IPS-NIHi7 (cell line): ENCODE measurements at regions not wholly inside any gene's neighbourhood (a gene's known extent, or its start where the extent isn't known, plus 50 kb on each side); places are given as distances from the start of the nearest gene placed in this dataset.
"Not testable (repeated sequence)": the region's sequence is repeated elsewhere in the genome, so short reads cannot be mapped to it uniquely, and the experiment has no call there.

Experiments used
- DNase-seq: peaks from one replicate; pipeline ENCODE4 v3.0.0; 2012; ENCODE audit warnings: mixed read lengths; ENCODE audit errors: extremely low spot score

DNA sequence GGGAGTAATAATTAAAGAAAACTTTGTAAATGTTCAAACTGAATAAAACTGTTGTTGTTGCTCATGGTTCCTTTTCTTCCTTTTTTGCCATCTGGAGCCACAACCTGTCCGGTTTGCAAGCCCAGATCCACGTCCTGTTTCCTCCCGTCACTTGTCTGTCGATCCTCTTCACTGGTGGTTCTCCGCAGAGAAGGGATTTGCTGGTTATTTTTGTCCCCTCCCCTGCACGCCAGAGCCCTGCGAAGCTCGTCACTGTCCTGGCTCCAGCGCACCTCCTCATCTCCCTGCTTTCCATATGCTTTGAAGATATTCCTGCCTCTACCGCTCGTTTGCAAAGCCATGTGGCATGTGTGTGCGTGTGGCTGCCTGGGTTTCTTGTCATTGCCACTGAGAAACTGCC, 461.4 kb downstream of the RNF144A start:
- no peak for DNase-seq

DNA sequence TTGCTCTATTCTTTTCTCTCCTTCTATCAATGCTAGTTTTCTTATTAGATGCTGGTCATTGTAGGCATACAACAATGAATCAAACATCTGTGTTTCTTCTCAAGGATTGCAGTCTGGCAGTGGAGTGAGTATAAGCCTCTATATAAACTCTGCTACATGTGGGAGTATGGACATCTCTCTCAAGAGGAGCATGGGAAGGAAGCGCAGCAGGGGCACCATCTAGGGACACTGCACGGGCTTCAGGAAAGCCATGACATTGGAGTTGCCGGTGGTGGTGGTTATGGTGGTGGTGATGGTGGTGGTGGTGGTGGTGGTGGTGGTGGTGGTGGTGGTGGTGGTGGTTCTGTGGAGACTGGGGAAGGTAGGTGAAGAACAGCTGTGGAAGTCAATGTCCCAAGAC, 462.6 kb downstream of the RNF144A start:
- DNase-seq, result no peak

DNA sequence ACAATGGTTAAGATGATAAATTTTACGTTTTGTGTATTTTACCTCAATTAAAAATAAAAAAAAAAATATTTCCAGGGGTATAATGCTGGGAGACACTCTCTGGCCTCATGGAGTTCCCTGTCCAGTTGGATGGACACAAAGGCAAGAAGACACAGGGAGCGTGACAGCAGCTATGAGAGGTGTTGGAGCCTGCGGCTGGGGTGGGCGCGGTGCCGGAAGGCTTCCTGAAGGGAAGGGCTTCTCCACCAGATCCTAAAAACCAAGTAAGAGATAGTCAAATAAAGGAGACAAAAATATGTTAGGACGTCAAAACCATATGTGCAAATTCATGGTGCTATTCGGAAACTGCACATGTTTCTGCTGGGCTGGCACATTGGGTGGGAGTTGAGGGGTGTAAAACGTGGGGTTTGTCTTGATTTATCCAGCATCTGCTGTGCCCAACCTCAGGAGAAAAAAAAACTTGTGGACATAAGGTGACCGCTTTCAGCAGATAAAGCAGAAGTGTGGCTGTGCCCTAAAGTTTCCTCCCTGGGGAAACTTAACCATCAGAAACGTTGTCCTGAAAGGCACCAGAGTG, 467.6 kb downstream of the RNF144A start:
- no peak for DNase-seq

DNA sequence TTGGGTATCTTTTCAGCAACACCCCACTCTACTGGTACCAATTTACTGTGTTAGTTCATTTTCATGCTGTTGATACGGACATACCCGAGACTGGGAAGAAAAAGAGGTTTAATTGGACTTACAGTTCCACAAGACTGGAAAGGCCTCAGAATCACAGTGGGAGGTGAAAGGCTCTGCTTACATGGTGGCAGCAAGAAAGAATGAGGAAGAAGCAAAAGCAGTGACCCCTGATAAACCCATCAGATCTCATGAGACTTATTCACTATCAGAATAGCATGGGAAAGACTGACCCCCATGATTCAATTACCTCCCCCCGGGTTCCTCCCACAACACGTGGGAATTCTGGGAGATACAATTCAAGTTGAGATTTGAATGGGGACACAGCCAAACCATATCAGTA, 473.1 kb downstream of the RNF144A start:
- not testable (repeated sequence) for DNase-seq

DNA sequence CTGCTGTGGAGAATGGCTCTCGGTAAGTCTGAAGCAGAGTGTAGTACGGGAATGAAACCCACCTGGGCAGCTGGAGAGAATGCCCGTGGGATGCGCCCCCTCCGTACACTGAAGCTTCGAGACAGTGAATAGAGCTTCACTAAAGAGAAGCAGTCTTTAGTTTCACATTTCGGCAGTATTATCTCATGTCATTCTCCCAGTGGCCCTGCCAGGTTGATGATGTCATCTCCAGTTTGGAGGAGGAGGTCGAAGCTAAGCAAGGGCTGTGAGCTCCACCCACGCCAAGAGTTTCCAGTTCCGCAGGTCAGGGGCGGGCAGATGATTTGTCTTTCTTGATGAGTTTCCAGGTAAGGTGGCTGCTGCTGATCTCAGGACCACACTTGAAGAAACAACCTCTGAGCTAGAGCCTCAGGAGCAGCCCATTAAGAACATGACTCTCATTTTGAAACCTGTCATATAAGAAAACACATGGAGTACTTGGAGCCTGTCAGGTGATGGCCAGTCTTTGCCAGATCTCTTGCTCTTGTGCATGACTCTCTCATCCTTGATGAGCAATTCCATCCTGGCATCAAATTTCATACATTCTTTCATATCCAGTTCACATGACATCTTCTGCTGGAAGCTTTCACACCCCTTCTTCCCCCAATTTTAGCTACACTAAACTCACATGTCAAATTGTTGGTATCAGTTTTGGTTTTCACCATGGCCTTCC, 475.0 kb downstream of the RNF144A start:
- peak; percentile 40 for DNase-seq

DNA sequence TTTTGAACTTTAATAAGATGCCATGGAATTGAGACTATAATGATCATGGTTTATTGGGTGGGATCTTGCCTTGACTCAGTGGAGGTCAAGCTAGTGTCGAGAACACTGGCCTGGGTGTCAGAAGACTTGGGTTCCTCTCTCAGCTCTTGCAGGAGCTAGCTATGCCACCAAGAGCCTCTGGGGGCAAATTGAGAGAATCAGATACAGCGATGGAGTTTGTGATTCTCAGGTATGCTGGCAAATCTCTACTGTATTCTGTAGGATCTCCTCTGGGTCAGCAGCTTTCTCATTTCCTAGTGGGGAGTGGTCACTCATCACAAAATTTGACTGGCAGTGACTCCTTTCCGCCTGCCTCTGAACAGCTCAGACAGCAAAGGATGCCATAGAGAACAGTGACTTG, 477.0 kb downstream of the RNF144A start:
- no peak for DNase-seq

DNA sequence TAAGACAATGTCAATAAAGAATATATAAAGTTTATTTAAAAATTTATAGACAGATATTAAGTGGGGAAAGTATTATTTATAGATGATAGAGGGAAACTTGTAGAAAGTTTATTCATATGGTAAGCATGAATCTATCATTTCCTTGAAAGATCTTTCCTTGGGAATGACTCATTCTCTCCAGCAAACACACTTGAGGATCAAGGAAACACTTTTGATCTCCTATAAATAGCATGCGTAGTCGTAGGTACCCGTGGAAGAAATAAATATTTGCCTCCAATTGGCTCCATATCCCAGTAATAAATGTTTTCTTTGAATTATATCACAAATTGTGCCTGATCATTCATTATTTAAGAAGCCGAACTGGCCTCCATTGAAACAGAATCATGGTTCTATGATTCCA, 483.4 kb downstream of the RNF144A start:
- DNase-seq, result no peak

DNA sequence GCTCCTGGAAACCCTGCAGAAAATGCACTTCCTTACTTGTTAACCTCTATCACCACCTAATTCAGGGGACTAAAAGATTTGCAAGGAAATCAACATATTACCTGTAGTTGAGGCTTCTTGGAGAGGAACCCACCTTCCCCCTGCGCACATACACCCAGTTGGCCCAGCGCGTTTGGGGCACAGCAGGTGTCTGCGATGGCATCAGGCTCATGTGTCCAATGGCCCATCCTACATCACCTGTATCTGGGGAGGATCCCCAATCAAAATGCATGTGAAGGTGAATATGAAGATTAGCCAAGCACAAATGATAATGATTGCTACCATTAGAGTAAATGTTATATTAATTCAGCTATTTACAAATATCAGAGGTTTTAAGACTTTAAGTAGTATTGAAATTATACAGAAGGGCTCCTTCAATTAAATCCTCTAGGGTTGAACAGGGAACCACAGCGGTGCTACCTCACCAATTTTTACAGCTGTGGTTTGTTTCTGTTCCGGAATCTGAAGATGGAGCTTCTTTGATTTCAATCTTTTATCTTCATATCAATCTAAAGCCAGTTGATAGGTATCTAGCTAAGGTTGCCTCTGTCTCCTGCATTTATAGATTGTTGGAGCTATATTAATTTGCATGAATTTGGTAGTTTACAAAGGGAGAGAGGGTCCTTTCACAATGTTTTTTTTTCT, 486.0 kb downstream of the RNF144A start:
- no peak for DNase-seq

DNA sequence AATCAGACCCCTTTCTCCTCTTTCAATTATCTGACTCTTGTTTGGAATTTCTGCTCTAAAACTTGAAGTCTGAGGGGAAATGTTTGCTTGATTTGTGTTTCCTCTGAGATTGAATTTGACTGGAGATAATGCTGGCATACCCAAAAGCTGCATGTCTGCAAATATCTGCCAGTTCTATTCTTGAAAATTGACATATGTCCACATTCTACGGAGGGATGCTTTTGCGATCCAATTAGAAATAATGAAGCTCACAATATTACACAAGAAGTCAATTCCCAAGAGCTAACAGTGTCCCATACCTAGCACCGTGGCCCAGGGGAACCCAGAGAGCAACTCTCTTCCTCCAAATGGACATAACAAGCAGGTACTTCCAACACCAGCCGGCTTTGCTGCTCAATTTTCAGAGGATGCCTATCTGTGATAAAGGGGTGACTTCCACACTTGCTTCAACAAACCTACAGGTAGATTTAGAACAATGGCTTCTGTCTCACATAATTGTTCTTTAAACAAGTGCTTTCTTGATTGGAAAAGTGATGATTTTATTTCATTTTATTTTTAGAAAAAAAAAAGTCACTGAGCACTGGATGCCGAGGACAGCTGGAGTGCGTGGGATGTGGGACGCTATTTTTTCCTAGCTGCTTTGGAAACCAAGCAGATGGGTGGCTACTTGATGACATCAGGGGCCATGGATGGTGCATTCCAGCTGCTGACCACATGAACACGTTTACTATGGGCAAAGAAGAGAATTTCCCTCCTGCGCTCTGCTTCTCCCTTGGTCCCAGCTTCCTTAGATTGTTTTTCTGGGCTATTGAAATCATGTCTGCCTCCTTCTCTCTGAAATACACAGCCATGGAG, 488.9 kb downstream of the RNF144A start:
- no peak for DNase-seq

DNA sequence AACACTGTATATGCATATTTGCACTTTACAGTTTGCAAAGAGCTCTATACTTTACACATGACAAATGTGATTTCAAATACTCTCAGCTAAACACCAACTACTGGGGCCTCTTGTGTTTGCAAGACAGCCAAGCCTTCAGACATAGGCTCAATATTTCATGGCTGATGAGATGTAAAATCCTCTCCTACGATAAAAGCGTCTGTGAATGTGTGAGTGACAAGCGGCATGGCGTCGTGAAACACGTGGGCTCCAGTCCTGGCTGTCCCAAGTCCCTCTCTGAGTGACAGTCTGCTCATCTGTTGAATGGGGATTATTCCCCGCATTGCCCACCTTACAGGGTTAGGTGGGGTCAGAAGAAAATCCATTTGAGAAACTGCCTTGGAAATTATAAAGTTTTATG, 489.8 kb downstream of the RNF144A start:
- DNase-seq, result no peak

DNA sequence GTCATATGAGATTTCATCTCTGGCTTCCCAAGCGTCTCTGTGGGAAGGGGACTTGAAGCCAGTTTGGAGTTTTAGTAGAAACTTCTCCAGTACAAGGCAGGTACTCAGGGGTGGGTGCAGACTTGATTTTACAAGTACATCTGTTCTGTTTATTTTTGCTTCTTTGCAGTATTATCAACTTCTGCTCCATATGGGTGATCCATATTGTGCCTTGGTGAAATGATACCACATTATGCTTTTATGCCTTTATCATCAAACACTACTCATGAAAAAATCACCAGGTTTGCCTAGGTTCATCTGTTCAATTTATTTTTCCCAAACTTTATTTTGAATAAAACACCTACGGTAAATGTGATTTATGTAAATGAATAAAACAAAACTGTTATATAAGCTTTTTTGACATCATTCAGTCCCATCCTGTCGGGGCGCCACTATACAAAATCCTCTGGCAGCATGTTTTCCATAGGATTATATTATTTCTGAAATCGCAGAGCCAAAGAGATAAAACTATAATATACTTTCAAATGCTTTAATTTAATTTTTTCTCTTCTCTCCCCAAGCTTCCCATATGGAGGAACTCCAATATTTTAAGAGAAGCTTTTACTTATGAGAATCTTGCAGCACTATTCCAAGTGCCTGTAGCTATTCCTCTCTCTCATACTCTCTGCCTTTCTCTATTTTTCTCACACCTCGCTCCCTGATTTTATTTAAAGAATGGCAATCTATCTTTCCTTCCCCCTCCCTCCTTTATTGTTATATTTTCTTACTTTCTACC, 490.9 kb downstream of the RNF144A start:
- DNase-seq, result no peak

DNA sequence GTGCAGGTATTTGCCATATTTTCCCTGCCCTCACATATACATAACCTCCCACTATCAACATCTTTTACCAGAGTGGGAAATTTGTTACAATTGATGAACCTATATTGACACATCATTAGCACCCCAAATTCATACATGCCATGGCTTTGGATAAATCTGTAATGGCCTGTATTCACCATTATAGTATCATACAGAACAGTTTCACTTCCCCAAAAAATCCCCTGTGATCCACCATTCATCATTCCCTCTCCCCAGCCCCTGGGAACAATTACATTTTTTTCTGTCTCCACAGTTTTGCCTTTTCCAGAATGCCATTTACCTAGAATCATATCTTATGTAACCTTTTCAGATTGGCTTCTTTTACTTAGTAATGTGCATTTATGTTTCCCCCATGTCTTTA, 494.5 kb downstream of the RNF144A start:
- DNase-seq, result no peak

DNA sequence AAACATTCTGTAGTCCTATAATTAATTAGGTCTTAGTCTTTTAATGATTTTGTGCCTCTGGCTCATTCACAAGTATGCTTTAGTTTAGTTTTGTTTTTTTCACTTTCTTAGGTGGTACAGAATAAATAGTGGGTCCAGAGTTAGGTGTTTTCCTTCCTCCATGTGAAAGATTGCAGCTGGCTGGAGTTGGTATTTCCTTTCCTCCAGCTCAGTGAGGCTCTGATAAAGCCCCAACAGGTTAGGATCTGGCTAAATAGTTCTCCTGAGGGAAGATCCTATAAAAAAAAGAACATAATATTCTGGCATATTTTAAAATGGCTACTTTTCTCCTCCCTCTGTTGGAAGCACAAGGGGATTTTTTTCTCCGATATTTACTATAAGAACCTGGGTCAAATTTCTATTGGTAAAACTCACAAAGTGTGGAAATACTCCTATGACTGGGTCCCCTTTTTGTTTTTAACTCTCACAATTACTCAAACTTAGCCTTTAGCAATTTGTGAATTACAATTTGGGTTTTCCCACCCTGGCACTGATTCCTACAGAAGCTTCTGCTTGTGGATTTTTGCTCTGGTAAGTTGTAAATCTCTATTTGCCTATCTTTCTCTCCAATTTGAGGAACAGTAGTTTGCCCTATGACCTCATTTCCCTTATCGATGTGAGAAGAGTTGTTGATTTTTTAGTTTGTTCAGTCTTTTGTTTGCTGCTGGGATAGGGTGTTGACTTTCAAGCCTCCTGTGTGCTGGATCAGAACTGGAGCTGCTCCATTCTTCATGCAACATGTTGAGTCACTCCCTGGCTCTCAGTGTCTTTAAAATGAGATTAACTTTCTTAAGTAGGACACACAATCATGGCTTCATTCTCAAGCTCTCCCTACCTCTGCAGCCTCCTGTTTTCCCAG, 500.9 kb downstream of the RNF144A start:
- DNase-seq, result no peak

DNA sequence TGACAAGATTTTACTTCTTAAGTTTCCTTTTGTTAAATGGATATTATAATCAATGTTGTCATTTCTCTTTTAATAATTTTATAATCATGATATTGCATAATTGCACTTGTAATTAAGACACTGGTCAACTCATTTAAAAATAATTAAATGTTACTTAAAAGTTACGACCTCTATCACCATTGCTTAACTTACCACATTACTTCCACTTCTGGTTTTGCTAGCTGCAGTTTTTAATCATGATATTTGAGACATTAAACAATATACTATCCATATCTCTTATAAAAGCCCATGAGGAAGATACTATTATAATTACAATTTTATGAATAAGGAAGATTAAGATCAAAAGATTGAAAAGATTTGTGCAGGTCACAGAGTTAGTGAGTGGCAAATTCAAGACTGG, 502.0 kb downstream of the RNF144A start:
- DNase-seq, result no peak

DNA sequence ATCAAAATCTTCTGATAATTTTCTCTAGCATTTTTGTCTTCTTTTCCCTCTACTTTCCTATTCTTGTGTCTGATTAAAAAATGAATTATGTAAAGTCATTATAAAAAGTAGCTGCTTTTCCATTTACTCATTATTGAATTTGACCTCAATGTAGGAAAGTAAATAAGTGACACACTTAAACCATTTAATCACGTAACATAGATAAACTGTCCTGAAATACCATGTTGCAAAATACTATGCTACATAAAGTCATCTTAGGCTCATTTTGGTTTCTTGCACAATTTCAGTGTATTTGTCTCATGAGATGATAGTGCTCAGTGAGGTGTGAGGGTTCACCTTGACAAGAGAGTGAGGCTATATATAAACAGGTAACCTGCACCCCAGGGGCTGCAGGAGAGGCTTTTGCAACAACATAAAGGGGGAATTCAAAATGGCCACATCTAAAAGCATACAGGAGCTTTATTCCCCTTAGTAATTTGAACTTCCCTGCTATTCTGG, 502.7 kb downstream of the RNF144A start:
- DNase-seq, result no peak

DNA sequence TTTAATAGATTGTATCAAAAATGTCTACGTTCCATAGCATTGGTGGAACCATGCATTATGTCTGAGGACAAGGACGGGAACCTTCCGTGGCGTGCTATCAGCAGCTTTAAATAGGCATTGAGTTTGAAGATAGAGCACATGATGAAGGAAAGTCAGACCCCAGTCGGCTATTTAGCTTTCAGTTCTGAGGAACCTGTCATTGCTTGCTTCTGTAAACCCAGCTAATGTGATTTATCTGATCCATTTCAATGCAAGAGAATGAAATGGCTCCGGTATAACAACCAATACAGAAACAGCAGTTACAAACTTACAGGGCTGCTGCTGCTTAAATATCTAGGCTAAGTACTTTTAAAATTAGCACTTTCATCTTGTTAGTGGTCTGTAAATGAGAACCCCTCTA, 503.3 kb downstream of the RNF144A start:
- no peak for DNase-seq

DNA sequence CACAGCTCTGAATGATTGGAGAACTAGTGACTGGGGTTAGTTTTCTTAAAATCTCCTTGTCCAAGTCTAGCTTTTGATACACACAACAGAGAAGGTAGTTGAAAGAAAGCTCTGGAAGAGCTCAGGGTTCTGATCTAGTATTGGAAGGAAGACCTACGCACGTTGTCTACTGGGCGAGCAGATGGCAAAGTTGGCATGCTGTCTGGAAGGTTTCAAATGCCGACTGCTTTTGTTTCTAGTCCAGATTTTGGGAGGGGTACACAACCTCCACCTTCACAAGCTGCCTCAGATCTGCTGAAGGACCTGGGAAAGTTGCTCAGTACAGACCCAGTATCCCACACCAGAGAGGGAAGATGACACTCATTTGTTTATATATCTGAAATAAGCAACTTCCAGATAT, 507.3 kb downstream of the RNF144A start:
- no peak for DNase-seq

DNA sequence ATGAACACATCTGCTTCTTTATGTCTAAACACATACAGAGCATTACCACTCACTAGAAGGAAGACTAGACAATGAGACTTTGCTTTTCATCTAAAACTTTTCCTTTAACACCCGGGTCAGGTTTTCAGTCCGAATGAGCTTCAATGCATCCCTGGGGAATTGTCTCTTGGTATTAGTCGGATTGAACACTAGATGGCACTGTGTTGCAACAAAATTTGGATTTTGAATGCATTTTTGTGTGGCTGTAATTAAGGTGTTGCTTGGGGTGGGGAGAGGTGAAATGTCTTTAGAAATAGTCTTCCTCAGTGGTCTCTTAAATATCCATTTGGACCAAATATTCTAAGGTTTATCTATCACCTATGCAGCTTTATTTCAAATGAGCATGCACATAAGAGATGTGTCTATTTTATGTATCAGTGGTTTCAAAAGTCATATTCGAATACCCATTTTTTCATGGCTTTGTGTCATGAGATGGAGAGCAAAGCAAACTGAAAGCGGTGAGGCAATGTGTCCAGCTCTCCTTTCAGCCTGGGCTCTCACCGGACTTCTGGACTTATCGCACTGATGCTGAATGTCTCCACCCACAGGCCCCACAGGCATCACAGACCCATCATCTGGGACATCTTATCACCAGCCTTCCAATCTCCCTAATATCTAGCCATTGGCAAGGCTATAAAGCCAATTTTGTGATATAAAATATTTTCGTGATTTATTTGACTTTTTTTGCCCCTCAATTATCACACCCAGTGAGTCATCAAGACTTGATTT, 510.3 kb downstream of the RNF144A start:
- DNase-seq, result peak; percentile 67

DNA sequence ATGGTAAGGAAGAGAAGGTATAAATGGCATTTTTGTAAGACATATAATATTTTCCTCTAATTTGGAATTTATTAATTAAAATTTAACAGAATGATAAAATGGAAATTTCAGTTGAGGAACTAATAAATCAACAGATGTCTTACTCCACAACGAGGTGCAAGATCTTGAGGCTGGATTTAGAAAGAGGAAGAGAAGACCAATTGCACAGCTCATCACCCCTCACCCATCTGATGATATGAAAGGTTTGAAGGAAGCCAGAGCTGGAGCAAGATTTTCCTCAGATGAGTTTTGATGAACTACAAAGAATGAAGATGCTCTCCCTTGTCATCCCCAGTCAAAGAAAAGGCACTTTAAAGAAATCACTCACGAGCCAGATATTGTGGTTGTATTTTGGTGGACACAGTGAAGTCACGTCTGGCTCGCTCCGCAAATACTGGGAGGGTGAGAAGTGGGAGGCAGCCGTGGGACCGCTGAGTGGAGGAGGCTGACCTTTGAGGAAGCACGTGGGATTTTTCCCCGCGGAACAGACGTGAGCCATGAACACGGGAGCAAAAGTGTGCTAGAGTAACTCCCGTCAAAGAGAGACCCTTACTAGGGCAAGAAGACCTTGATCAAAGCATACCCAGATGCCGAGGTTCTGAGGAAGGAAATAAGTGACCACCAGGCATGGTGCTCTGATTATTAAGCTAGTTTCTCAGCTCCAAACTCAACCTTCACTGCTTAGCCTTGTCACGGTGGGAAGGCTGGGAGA, 511.4 kb downstream of the RNF144A start:
- DNase-seq, result no peak
